ENCODE measurements at regions not wholly inside any gene's neighbourhood (a gene's known extent, or its start where the extent isn't known, plus 50 kb on each side); places are given as distances from the start of the nearest gene placed in this dataset.

- FAIRE-seq, result no peak
Measured at GRCh38 chr2:208545403-208546042, 138.9 kb downstream of the PTH2R start.

DNA sequence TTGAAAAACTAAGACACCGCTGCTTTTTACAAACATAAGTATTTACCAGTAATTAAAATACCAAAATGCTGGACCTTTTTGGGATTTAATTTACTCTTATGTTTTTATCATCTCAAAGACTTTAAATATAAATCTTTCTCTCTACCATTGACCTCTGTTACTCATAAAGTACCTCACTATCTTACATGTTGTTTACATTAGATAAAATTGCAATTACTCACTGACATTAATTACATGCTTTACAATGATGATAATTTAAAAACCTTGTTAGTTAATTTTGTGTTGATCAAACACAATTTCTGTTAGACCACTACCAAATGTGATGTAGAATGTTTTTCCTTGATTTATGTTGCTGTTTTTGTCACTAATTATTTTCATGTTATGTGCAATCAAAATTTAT is 139.5 kb downstream of the PTH2R start:
- no peak for FAIRE-seq

GRCh38 chr2:208546860-208547650 is 140.5 kb downstream of the PTH2R start:
- FAIRE-seq, result no peak

DNA sequence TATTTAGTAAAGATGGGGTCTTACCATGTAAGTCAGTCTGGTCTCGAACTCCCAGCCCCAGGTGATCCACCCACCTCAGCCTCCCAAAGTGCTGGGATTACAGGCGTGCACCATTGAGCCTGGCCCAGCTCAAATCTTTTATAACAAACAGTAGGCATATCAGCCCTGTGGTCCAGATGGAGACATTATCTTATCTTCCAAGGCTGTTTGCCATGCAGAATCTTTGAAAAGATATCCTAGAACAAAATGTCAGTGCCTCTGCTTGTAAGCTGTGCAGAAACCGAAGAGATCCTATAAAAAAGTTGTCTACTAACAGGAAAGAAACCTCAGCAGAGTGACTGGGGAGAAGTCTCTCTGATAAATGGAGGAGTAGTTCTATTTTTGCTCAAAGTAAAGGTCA is 142.1 kb downstream of the PTH2R start:
- no peak for FAIRE-seq

- FAIRE-seq, result no peak
Measured at GRCh38 chr2:208549546-208550158, 143.1 kb downstream of the PTH2R start.

DNA sequence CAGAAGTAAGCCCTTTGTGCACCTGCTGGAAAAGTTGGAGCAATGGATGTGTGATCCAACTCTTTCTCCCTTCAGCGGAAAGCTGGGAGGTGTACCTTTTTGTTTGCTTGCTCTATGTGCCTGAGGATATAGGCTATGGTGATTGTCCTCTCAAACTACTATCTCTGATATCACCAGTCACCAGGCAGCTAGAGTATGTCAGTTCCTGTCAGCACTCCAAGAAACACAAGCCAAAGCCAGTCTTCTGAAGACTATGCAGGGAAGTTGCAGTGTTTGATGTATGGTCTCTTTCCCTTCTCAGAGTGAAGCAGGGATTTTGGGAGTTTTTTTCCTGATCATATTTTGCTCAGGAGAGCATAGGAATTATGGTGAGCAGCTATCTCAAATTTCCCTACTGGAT is 146.4 kb downstream of the PTH2R start:
- FAIRE-seq, result no peak

DNA sequence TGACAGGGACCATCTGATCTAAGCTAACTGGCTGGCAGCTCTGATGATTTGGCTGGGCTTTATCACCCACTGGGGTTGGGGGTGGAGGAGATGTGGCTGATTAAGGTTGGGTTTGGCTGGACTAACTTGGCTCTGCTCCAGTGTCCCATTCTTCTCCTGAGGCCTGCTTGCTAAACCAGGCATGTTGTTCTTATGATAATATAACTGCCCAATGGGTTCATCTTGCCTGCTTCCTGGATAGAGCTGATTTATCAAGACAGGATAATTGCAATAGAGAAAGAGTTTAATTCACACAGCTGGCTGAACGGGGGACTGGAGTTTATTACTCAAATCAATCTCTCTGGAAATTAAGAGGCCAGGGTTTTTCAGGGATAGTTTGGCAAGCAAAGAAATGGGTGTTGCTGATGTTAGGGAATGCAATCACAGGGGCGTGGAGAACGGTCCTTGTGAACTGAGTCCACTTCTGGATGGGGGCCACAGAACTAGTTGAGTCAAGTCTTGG is 150.4 kb downstream of the PTH2R start:
- no peak for FAIRE-seq

DNA sequence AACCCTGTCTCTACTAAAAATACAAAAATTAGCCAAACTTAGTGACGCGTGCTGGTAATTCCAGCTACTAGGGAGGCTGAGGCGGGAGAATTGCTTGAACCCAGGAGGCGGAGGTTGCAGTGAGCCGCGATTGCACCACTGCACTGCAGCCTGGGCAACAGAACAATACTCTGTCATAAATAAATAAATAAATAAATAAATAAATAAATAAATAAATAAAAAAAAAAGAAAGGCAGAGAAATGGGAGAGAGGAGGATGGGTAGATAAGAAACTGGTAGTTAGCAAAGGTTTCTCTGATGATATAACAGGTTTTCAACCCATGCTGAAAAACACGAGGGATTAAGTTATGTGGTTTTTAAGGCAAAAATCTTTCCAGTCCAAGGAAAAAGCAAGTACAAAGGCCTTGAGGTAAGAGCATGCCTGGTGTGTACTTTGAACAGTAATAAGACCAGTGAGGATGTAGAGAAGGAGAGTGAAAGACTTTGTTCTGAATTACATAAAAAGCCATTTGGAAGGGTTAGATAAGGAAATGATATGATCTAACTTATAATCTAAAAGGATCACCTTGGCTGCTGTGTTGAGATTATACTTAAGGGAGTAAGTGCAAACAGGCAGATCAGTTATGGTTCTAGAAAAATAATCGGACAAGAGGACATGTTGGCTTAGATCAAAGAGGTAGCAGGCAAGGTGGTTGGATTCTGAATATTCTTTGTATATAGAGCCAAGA is 159.3 kb downstream of the PTH2R start:
- FAIRE-seq, result no peak

- no peak for FAIRE-seq
Measured at GRCh38 chr2:208568203-208568602, 161.6 kb downstream of the PTH2R start.

DNA sequence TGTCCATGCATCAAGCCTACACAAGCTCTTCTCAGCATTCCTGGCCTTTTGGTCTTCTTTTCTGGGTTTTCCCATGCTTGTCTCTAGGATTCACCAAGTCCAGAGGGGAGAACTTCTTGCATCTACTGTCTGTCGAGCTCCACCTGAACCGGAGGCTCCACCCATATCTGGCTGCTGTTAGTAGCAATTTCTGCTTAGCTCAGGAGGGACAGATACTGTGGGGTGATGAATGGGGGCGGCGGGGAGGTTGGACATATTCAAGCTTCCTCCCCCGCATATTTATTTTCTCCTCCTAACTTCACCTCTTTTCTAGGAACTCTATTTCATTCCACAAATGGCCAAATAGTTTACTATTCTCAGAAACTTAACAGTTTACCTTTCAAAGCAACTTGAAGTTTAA is 163.5 kb downstream of the PTH2R start:
- no peak for FAIRE-seq

DNA sequence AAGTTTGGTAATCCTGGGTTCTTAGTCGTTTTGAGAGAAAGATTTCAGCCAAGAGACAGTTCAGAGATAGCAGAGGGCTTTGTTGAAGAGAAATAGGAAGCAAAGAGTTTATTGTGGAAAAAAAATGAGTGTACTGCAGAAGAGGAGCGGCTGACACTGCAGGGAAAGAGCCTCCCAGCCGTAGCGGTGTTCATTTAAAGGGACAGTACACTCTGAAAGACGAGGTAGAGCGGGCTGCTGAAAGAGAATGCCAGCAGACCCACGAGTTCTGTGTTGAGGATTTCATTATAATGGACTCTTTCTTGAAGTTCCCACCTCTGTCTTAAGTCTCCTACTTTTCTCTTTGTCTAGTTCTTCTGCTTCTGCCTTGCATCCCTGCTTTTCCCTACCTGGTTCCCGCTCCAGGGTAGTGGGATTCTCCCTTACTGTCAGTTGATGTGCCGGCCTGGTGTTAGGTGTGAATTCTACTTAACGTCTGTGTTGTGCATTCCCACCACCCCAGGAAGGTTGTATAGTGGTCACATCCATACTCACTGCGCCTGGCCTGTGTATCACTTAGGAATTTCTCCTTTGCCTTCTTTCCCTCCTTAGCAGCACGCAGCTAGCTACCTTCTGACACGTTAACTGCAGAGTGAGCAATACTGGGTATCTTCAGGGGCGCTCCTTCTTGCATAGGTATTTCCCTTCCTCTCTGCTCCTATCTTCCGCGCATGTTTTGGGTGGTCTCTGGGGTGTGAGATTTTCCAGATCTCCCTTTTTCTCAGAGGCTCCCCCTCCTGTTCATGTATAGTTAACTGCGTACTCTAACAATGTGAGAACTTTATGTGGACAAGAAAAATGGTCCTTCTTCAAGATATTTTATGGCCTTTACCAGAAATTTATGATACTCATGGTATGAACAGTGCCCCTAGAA is 164.5 kb downstream of the PTH2R start:
- no peak for FAIRE-seq

GRCh38 chr2:208571764-208572131 is 165.2 kb downstream of the PTH2R start:
- no peak for FAIRE-seq

DNA sequence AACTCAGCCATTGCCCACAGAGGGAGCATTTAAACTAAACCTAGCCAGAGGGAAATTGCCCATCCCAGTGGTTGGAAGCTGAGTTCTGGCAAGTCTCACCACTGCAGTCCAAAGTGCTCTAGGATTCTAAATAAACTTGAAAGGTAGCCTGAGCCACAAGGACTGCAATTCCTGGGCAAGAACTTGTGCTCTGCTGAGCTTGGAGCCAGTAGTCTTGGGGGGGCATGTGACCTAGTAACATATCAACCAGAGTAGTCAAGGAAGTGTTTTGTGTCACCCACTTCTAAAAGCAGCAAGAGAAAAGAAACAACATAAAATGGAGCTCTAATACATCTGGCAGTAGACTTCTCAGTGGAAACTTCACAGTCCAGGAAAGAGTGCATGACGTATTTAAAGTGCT is 167.0 kb downstream of the PTH2R start:
- FAIRE-seq, result no peak

- no peak for FAIRE-seq
Measured at GRCh38 chr2:208579678-208580077, 173.1 kb downstream of the PTH2R start.

DNA sequence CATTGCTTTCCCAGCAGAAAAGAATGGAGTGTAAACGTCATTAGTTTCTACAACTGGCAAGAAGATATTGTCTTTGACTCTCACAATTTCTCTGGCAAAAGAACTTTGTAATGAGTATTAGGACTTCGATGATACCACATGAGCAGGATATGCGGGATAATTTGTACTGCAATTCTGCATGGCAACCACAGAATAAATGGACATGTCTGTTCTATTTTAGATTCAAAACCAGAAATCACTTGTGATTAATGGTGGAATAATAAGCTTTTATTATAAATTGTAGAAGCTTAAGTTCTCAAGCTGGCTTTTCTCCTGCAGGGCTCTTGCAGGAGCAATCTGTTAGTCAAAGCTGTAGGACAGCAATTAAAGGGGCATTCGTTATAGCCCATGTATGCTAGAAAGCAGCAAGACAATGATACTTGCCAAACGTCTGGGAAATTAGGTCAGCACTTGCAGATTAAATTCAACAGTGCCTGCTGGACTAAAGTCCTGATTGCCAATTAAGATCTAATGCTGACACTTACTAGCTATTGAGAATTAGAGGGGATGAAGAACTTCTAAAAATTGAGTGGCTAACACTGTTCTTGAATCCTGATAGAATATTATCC is 177.9 kb downstream of the PTH2R start:
- FAIRE-seq, result no peak

DNA sequence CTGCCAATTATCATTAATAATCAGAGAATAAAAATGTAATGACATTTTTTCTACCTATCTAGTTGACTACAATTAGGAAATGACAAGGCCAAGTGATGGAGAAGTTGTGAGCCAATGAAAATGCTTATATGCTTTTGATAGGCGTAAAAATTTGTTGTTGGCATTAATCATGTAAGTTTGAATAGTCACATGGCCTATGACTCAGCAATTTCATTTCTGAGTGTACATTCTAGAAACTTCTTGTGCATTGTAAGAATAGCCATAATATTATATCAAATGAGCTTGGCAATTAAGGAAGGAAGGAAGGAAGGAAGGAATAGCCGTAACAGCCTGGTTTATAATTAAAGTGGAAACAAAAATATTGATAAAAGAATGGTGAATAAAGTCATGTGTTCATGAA is 179.9 kb downstream of the PTH2R start:
- no peak for FAIRE-seq

GRCh38 chr2:208594642-208595385 is 188.2 kb downstream of the PTH2R start:
- FAIRE-seq, result no peak

DNA sequence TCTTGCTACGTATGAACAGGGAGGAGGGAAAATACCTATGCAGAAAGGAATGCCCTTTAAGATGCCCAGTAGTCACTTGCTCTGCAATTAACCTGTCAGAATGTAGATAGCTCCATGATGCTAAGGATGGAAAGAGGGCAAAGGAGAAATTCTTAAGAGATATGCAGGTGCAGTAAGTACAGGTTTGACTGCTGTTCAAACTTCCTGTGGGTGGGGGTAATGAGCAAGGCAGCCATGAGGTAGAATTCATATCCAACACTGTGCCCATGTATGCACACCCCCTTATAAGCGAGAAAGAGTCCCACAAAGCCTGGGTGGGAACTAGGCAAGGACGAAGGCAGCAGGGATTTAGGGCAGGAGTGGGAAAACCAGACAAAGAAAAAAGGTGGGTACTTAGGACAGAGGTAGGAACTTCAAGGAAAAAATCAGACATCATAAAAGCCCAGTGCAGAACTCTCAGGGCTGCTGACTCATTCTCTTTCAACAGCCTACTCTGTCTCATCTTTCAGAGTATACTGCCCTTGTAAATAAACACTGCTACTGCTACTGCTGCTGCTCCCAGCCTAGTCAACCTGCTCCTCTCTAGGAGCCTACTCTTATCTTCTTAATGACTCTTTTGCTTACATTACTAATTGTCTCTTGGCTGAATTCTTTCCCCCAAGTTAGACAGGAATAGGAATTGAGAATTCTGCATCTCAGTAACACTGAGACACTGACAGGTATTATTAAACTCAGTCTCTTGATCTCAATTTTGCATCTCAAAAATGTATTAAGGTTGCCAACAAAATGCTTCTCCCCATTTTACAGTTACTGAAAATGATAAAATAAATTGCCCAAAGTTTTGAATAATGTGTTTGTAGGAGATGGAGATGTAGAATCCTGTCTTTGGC is 189.0 kb downstream of the PTH2R start:
- no peak for FAIRE-seq

DNA sequence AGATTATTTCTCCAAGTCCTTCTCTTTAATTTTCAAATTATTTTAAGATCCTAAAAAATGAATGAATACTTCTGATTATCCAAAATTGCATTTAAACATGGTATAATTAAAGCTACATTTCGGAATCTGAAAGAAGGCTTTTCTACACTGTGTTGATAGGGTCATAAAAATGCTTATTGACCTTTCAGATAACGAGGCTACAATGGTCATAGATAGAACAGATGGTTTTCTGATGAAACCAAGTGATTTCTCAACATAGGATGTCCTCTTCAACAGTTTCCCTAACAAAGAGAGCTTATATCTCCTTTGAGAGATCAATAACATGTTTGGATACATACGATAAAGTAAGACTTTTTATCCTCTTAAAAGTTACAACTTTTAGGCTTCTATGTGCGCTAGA is 201.1 kb downstream of the PTH2R start:
- FAIRE-seq, result no peak
